HG02970 (cell line): ENCODE measurements at regions not wholly inside any gene's neighbourhood (a gene's known extent, or its start where the extent isn't known, plus 50 kb on each side); places are given as distances from the start of the nearest gene placed in this dataset.
"Not testable (repeated sequence)": the region's sequence is repeated elsewhere in the genome, so short reads cannot be mapped to it uniquely, and the experiment has no call there.

Experiments used
- ATAC-seq: cut with Tn5 transposase; IDR thresholded peaks from one replicate; pipeline ENCODE4 v1.9.1; 2021; ENCODE audit warnings: mild to moderate bottlenecking, moderate library complexity, moderate number of reproducible peaks; ENCODE audit not compliant: unreplicated experiment, low FRiP score

GRCh38 chr1:199913318-199913717 lies 114.2 kb upstream of the NR5A2 start:
- no peak for ATAC-seq

- no peak for ATAC-seq
Measured at GRCh38 chr1:199914546-199914945, 113.0 kb upstream of the NR5A2 start.

- no peak for ATAC-seq
Measured at GRCh38 chr1:199918196-199918769, 109.2 kb upstream of the NR5A2 start.

- no peak for ATAC-seq
Measured at GRCh38 chr1:199920635-199921034, 106.9 kb upstream of the NR5A2 start.

GRCh38 chr1:199929556-199929955 lies 98.0 kb upstream of the NR5A2 start:
- ATAC-seq = no peak

- ATAC-seq = not testable (repeated sequence)
Measured at GRCh38 chr1:199930067-199930466, 97.4 kb upstream of the NR5A2 start.

GRCh38 chr1:199931666-199932377 lies 95.7 kb upstream of the NR5A2 start:
- no peak for ATAC-seq

GRCh38 chr1:199932462-199932861 lies 95.0 kb upstream of the NR5A2 start:
- no peak for ATAC-seq

- no peak for ATAC-seq
Measured at GRCh38 chr1:199936441-199936840, 91.1 kb upstream of the NR5A2 start.

- no peak for ATAC-seq
Measured at GRCh38 chr1:199937161-199937560, 90.3 kb upstream of the NR5A2 start.

GRCh38 chr1:199937661-199938060 lies 89.8 kb upstream of the NR5A2 start:
- ATAC-seq = no peak

GRCh38 chr1:199944986-199945385 lies 82.5 kb upstream of the NR5A2 start:
- no peak for ATAC-seq

GRCh38 chr1:199945591-199945990 lies 81.9 kb upstream of the NR5A2 start:
- no peak for ATAC-seq

- no peak for ATAC-seq
Measured at GRCh38 chr1:199946305-199947155, 81.0 kb upstream of the NR5A2 start.

GRCh38 chr1:199948587-199949280 lies 78.8 kb upstream of the NR5A2 start:
- ATAC-seq = no peak

GRCh38 chr1:199951005-199951404 lies 76.5 kb upstream of the NR5A2 start:
- ATAC-seq = not testable (repeated sequence)

GRCh38 chr1:199953651-199954050 lies 73.9 kb upstream of the NR5A2 start:
- no peak for ATAC-seq

GRCh38 chr1:199954699-199955098 lies 72.8 kb upstream of the NR5A2 start:
- ATAC-seq = no peak

- no peak for ATAC-seq
Measured at GRCh38 chr1:199955235-199955634, 72.3 kb upstream of the NR5A2 start.

- no peak for ATAC-seq
Measured at GRCh38 chr1:199956005-199956404, 71.5 kb upstream of the NR5A2 start.
